Activated B cell treated with CpG ODN at 0.5 μM for 24 hours (primary cell): ENCODE measurements at regions not wholly inside any gene's neighbourhood (a gene's known extent, or its start where the extent isn't known, plus 50 kb on each side); places are given as distances from the start of the nearest gene placed in this dataset.

Experiments used
- ATAC-seq: fragments of 200-7000 bp; cut with Tn5 transposase; one replicate; pipeline ENCODE4 v1.10.0; 2021; ENCODE audit warnings: low read depth, mild to moderate bottlenecking, moderate library complexity
- CTCF ChIA-PET: fragments of 350-600 bp; sonication (Branson Sonifier 250); formaldehyde crosslinking; loops from one replicate; lab custom pipeline; 2021; ENCODE audit warnings: antibody characterized with exemption; lab: Charles Lee
- POLR2A ChIA-PET: fragments of 350-600 bp; sonication (Branson Sonifier 250); formaldehyde crosslinking; loops from one replicate; lab custom pipeline; 2021; ENCODE audit warnings: antibody characterized with exemption; lab: Charles Lee
- DNase-seq: peaks from one replicate; pipeline ENCODE4 v3.0.0; 2022
- H3K27ac Mint-ChIP-seq: one replicate; pipeline ENCODE4 v1.8.0; 2020; ENCODE audit warnings: mixed read lengths
- H3K27me3 Mint-ChIP-seq: one replicate; pipeline ENCODE4 v1.8.0; 2021; ENCODE audit warnings: mixed read lengths
- H3K36me3 Mint-ChIP-seq: one replicate; pipeline ENCODE4 v1.8.0; 2021; ENCODE audit warnings: low read depth, mixed read lengths
- H3K4me1 Mint-ChIP-seq: one replicate; pipeline ENCODE4 v1.8.0; 2021; ENCODE audit warnings: mixed read lengths
- H3K4me3 Mint-ChIP-seq: one replicate; pipeline ENCODE4 v1.8.0; 2020; ENCODE audit warnings: mild to moderate bottlenecking, mixed read lengths
- H3K9me3 Mint-ChIP-seq: one replicate; pipeline ENCODE4 v1.8.0; 2020; ENCODE audit warnings: mixed read lengths
- intact Hi-C: fragments of 100-400 bp; cut with micrococcal nuclease; formaldehyde crosslinking; loops from one replicate; pipeline ENCODE4 v1.15.1; 2024
- TF ChIP-seq, protein P1 (sequence below): fragments of 200-600 bp; IDR thresholded peaks from one replicate; pipeline ENCODE4 v1.8.0; 2022; ENCODE audit warnings: antibody characterized with exemption, mild to moderate bottlenecking

- H3K27me3 Mint-ChIP-seq = peaks cover 10% of the 10 kb centered on the region
- no peak overlapping the region for H3K27ac Mint-ChIP-seq
- peaks cover 6% of the 10 kb centered on the region for H3K4me1 Mint-ChIP-seq
- TF ChIP-seq, protein P1, sequence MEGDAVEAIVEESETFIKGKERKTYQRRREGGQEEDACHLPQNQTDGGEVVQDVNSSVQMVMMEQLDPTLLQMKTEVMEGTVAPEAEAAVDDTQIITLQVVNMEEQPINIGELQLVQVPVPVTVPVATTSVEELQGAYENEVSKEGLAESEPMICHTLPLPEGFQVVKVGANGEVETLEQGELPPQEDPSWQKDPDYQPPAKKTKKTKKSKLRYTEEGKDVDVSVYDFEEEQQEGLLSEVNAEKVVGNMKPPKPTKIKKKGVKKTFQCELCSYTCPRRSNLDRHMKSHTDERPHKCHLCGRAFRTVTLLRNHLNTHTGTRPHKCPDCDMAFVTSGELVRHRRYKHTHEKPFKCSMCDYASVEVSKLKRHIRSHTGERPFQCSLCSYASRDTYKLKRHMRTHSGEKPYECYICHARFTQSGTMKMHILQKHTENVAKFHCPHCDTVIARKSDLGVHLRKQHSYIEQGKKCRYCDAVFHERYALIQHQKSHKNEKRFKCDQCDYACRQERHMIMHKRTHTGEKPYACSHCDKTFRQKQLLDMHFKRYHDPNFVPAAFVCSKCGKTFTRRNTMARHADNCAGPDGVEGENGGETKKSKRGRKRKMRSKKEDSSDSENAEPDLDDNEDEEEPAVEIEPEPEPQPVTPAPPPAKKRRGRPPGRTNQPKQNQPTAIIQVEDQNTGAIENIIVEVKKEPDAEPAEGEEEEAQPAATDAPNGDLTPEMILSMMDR = no peak
- CTCF ChIA-PET = interaction anchor here (1.6 to 3.3 kb wide), 6 partner anchors 11 to 597 kb away, joined by 6 to 38 read pairs (median 17); no protein-coding TSS in a partner anchor
- POLR2A ChIA-PET = interaction anchor here (0.7 kb wide), 1 partner anchor 72 kb away, joined by 7 read pairs; no protein-coding TSS in a partner anchor
- ATAC-seq (no peak), DNase-seq (no peak)
- intact Hi-C loops = loop anchor here (1.0 to 2.0 kb wide), 4 partner anchors 51 to 597 kb away; no protein-coding TSS in a partner anchor
- H3K36me3 Mint-ChIP-seq = no peaks in the 10 kb centered on the region
- no peaks in the 10 kb centered on the region for H3K9me3 Mint-ChIP-seq
- no peak overlapping the region for H3K4me3 Mint-ChIP-seq
Observed at GRCh38 chr2:191565647-191566198, 112.2 kb upstream of the NABP1 start.

GRCh38 chr2:191566344-191566743 is 111.6 kb upstream of the NABP1 start:
- intact Hi-C loops = loop anchor here (1.0 to 2.0 kb wide), 4 partner anchors 50 to 596 kb away; no protein-coding TSS in a partner anchor
- peak; percentile 77 for ATAC-seq
- Mint-ChIP-seq H3K36me3 (no peaks in the 10 kb centered on the region), H3K9me3 (no peaks in the 10 kb centered on the region), H3K4me3 (no peak overlapping the region), H3K4me1 (peaks cover 12% of the 10 kb centered on the region), H3K27me3 (peaks cover 10% of the 10 kb centered on the region), H3K27ac (no peak overlapping the region)
- CTCF ChIA-PET = interaction anchor here (0.9 to 3.3 kb wide), 15 partner anchors 11 to 596 kb away, joined by 3 to 38 read pairs (median 5); partner anchors contain the start of gene NABP1
- peak; percentile 36 for DNase-seq
- TF ChIP-seq, protein P1 = peak; percentile 54
- POLR2A ChIA-PET = interaction anchor here (0.7 to 1.3 kb wide), 6 partner anchors 51 to 125 kb away, joined by 3 to 8 read pairs (median 4); partner anchors contain the start of gene NABP1

GRCh38 chr2:191567206-191567605 is 110.7 kb upstream of the NABP1 start:
- no peak for DNase-seq
- no peak for ATAC-seq
- ChIA-PET POLR2A (interaction anchor here (0.9 to 1.3 kb wide), 6 partner anchors 50 to 124 kb away, joined by 3 to 8 read pairs (median 3); partner anchors contain the start of gene NABP1), CTCF (interaction anchor here (0.9 to 3.3 kb wide), 17 partner anchors 12 to 596 kb away, joined by 3 to 38 read pairs (median 5); partner anchors contain the start of gene NABP1)
- Mint-ChIP-seq H3K4me1 (peaks cover 20% of the 10 kb centered on the region), H3K4me3 (no peak overlapping the region), H3K36me3 (no peaks in the 10 kb centered on the region), H3K27ac (no peak overlapping the region), H3K9me3 (no peaks in the 10 kb centered on the region), H3K27me3 (peaks cover 10% of the 10 kb centered on the region)
- intact Hi-C loops = loop anchor here (2.0 kb wide), 1 partner anchor 50 kb away; no protein-coding TSS in a partner anchor
- TF ChIP-seq, protein P1 = no peak

- peaks cover 10% of the 10 kb centered on the region for H3K27me3 Mint-ChIP-seq
- H3K9me3 Mint-ChIP-seq = no peaks in the 10 kb centered on the region
- H3K27ac Mint-ChIP-seq = no peak overlapping the region
- TF ChIP-seq, protein P1 = no peak
- DNase-seq (no peak), ATAC-seq (no peak)
- H3K4me1 Mint-ChIP-seq = peaks cover 30% of the 10 kb centered on the region
- intact Hi-C loops = no loop called here
- ChIA-PET CTCF (interaction anchor here (1.0 to 2.0 kb wide), 6 partner anchors 107 to 594 kb away, joined by 3 to 16 read pairs (median 5); no protein-coding TSS in a partner anchor), POLR2A (interaction anchor here (0.7 to 1.7 kb wide), 6 partner anchors 49 to 118 kb away, joined by 3 to 8 read pairs (median 4); no protein-coding TSS in a partner anchor)
- H3K36me3 Mint-ChIP-seq = no peaks in the 10 kb centered on the region
- no peak overlapping the region for H3K4me3 Mint-ChIP-seq
Observed at GRCh38 chr2:191569025-191569424, 108.9 kb upstream of the NABP1 start.
